ENCODE measurements at regions not wholly inside any gene's neighbourhood (a gene's known extent, or its start where the extent isn't known, plus 50 kb on each side); places are given as distances from the start of the nearest gene placed in this dataset.

- Mint-ChIP-seq H3K36me3 (ENCODE audit: insufficient read depth, unreplicated experiment) (no peaks in the 10 kb centered on the region), H3K4me3 (ENCODE audit: unreplicated experiment) (no peak overlapping the region), H3K9me3 (ENCODE audit: unreplicated experiment) (peaks cover 10% of the 10 kb centered on the region), H3K4me1 (ENCODE audit: insufficient read depth, unreplicated experiment) (no peaks in the 10 kb centered on the region), H3K27ac (ENCODE audit: low read depth, unreplicated experiment) (no peak overlapping the region), H3K27me3 (ENCODE audit: insufficient read depth, unreplicated experiment) (no peaks in the 10 kb centered on the region)
- intact Hi-C loops (cut with micrococcal nuclease), result no loop called here
- no TSS peak for BruUV-seq (replicated peaks)
- no peak for TF ChIP-seq CTCF (IDR thresholded peaks at IDR 0.05; ENCODE audit: unreplicated experiment)
- no peak for DNase-seq (ENCODE audit: unreplicated experiment)
- CTCF ChIA-PET, result interaction anchor here (0.6 kb wide), 2 partner anchors 22 to 769 kb away, joined by 3 read pairs; no protein-coding TSS in a partner anchor
- POLR2A ChIA-PET, result interaction anchor here (0.6 kb wide), 1 partner anchor 14 kb away, joined by 3 read pairs; no protein-coding TSS in a partner anchor
Measured at GRCh38 chr5:103907001-103907400, 344.4 kb upstream of the NUDT12 start.

- H3K4me1 Mint-ChIP-seq (ENCODE audit: insufficient read depth, unreplicated experiment), result no peaks in the 10 kb centered on the region
- H3K4me3 Mint-ChIP-seq (ENCODE audit: unreplicated experiment), result no peak overlapping the region
- no peak for DNase-seq (ENCODE audit: unreplicated experiment)
- H3K36me3 Mint-ChIP-seq (ENCODE audit: insufficient read depth, unreplicated experiment), result no peaks in the 10 kb centered on the region
- H3K27me3 Mint-ChIP-seq (ENCODE audit: insufficient read depth, unreplicated experiment), result no peaks in the 10 kb centered on the region
- BruUV-seq (replicated peaks), result no TSS peak
- intact Hi-C loops (cut with micrococcal nuclease), result no loop called here
- H3K9me3 Mint-ChIP-seq (ENCODE audit: unreplicated experiment), result peaks cover 10% of the 10 kb centered on the region
- ChIA-PET POLR2A (no interaction called here), CTCF (no interaction called here)
- no peak overlapping the region for H3K27ac Mint-ChIP-seq (ENCODE audit: low read depth, unreplicated experiment)
- TF ChIP-seq CTCF (IDR thresholded peaks at IDR 0.05; ENCODE audit: unreplicated experiment), result no peak
Measured at GRCh38 chr5:103904651-103905050, 342.1 kb upstream of the NUDT12 start.

GRCh38 chr5:103902893-103903292 lies 340.3 kb upstream of the NUDT12 start:
- DNase-seq (ENCODE audit: unreplicated experiment), result no peak
- ChIA-PET CTCF (interaction anchor here (0.7 kb wide), 1 partner anchor 511 kb away, joined by 3 read pairs; no protein-coding TSS in a partner anchor), POLR2A (no interaction called here)
- no peaks in the 10 kb centered on the region for H3K4me1 Mint-ChIP-seq (ENCODE audit: insufficient read depth, unreplicated experiment)
- intact Hi-C loops (cut with micrococcal nuclease), result no loop called here
- no peak overlapping the region for H3K27ac Mint-ChIP-seq (ENCODE audit: low read depth, unreplicated experiment)
- TF ChIP-seq CTCF (IDR thresholded peaks at IDR 0.05; ENCODE audit: unreplicated experiment), result no peak
- no peaks in the 10 kb centered on the region for H3K27me3 Mint-ChIP-seq (ENCODE audit: insufficient read depth, unreplicated experiment)
- H3K36me3 Mint-ChIP-seq (ENCODE audit: insufficient read depth, unreplicated experiment), result no peaks in the 10 kb centered on the region
- no peak overlapping the region for H3K4me3 Mint-ChIP-seq (ENCODE audit: unreplicated experiment)
- no TSS peak for BruUV-seq (replicated peaks)
- H3K9me3 Mint-ChIP-seq (ENCODE audit: unreplicated experiment), result peaks cover 10% of the 10 kb centered on the region

- CTCF ChIA-PET, result no interaction called here
- H3K4me3 Mint-ChIP-seq (ENCODE audit: unreplicated experiment), result no peak overlapping the region
Measured at GRCh38 chr5:103901885-103902284, 339.3 kb upstream of the NUDT12 start.

More at GRCh38 chr5:103901885-103902284, 339.3 kb upstream of the NUDT12 start:
- DNase-seq (ENCODE audit: unreplicated experiment), result no peak
- Mint-ChIP-seq H3K4me1 (ENCODE audit: insufficient read depth, unreplicated experiment) (no peaks in the 10 kb centered on the region), H3K9me3 (ENCODE audit: unreplicated experiment) (peaks cover 10% of the 10 kb centered on the region), H3K27me3 (ENCODE audit: insufficient read depth, unreplicated experiment) (no peaks in the 10 kb centered on the region), H3K36me3 (ENCODE audit: insufficient read depth, unreplicated experiment) (no peaks in the 10 kb centered on the region), H3K27ac (ENCODE audit: low read depth, unreplicated experiment) (no peak overlapping the region)
- intact Hi-C loops (cut with micrococcal nuclease), result no loop called here
- no TSS peak for BruUV-seq (replicated peaks)
- POLR2A ChIA-PET, result no interaction called here
- no peak for TF ChIP-seq CTCF (IDR thresholded peaks at IDR 0.05; ENCODE audit: unreplicated experiment)

Measured in MCF 10A (cell line).